ENCODE measurements at regions not wholly inside any gene's neighbourhood (a gene's known extent, or its start where the extent isn't known, plus 50 kb on each side); places are given as distances from the start of the nearest gene placed in this dataset.

DNA sequence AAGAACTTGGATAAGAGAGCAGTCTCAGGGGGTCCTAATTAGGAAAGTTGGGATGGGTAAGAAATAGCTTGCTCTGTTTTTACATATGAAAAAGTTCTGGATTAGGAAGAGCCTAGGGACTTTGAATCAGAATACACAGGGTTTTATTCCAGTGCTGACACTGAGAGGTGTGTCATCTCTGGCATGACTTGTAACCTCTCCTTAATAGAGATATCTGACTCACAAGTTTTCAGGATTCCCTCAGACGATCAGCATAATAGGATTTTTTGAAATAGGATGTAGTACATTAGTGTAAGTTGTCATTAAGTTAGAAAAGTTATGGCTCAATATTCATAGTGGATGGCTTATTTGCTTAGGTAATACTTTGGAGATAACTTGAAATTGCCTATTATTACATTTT, 555.2 kb upstream of the MIR17HG start:
- H3K9me3 ChIP-seq: no peaks in the 10 kb centered on the region
- no peaks in the 10 kb centered on the region for H3K36me3 ChIP-seq
- H3K4me3 ChIP-seq: no peak overlapping the region
- intact Hi-C loops (cut with DNase I): no loop called here
- no peak for DNase-seq
- no peaks in the 10 kb centered on the region for H3K4me1 ChIP-seq
- no peak for ATAC-seq
- H3K27me3 ChIP-seq (ENCODE audit: low read depth): no peaks in the 10 kb centered on the region
- no peak for TF ChIP-seq CTCF (IDR thresholded peaks at IDR 0.05)
- no peak overlapping the region for H3K27ac ChIP-seq

DNA sequence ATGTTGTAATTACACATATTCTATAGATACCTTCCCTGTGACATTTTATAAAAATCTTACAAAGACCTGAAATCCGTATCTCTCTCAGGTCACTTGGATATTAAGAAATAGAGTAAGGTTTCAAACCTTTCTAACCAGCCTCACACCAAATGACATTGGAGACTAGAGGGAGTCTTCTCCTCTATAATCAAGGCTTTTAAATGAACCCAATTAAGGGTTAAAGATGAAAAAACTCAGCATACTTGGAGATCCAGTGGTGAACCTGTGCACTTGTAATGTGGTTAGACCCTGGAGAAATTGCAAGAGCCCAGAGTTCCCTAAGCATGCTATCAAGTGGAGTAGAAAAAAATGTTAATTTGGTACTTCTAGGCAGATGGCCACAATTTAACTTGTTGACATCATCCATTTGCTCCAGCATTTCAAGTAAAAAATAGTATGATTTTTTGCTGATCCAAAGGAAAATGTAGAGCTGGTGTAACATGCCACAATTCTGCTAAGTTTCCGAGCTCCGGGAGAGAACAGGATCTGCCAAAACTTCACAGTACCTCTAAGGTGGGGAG, 554.1 kb upstream of the MIR17HG start:
- H3K36me3 ChIP-seq: no peaks in the 10 kb centered on the region
- ATAC-seq (no peak), DNase-seq (no peak)
- H3K4me3 ChIP-seq: no peak overlapping the region
- intact Hi-C loops (cut with DNase I): no loop called here
- no peak overlapping the region for H3K27ac ChIP-seq
- no peak for TF ChIP-seq CTCF (IDR thresholded peaks at IDR 0.05)
- no peaks in the 10 kb centered on the region for H3K4me1 ChIP-seq
- no peaks in the 10 kb centered on the region for H3K27me3 ChIP-seq (ENCODE audit: low read depth)
- no peaks in the 10 kb centered on the region for H3K9me3 ChIP-seq

DNA sequence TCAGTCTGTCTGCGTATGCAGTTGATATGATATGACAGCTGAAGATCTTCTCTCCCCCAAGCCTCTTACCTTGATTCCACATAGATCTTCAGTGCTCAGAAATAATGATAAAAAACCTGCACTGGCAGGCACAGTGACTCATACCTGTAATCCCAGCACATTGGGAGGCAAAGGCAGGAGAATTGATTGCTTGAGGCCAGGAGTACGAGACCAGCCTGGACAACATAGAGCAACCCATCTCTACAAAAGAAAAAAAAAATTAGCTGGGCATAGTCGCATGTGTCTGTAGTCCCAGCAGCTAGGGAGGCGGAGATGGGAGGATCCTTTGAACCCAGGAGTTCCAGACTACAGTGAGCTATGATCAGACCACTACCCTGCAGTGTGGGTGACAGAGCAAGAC, 551.0 kb upstream of the MIR17HG start:
- Histone ChIP-seq H3K4me3 (no peak overlapping the region), H3K27ac (no peak overlapping the region), H3K27me3 (ENCODE audit: low read depth) (no peaks in the 10 kb centered on the region), H3K36me3 (no peaks in the 10 kb centered on the region), H3K9me3 (no peaks in the 10 kb centered on the region), H3K4me1 (no peaks in the 10 kb centered on the region)
- ATAC-seq (no peak), DNase-seq (no peak)
- TF ChIP-seq CTCF (IDR thresholded peaks at IDR 0.05): no peak
- intact Hi-C loops (cut with DNase I): no loop called here

GRCh38 chr13:90797335-90797734, 550.2 kb upstream of the MIR17HG start:
- intact Hi-C loops (cut with DNase I): no loop called here
- no peak overlapping the region for H3K27ac ChIP-seq
- ATAC-seq (no peak), DNase-seq (no peak)
- no peak for TF ChIP-seq CTCF (IDR thresholded peaks at IDR 0.05)
- H3K4me3 ChIP-seq: no peak overlapping the region
- no peaks in the 10 kb centered on the region for H3K4me1 ChIP-seq
- H3K9me3 ChIP-seq: no peaks in the 10 kb centered on the region
- H3K27me3 ChIP-seq (ENCODE audit: low read depth): no peaks in the 10 kb centered on the region
- no peaks in the 10 kb centered on the region for H3K36me3 ChIP-seq

- no peak for DNase-seq
- TF ChIP-seq CTCF (IDR thresholded peaks at IDR 0.05): no peak
- Histone ChIP-seq H3K36me3 (no peaks in the 10 kb centered on the region), H3K27me3 (ENCODE audit: low read depth) (no peaks in the 10 kb centered on the region), H3K9me3 (no peaks in the 10 kb centered on the region), H3K27ac (no peak overlapping the region), H3K4me3 (no peak overlapping the region), H3K4me1 (no peaks in the 10 kb centered on the region)
- intact Hi-C loops (cut with DNase I): no loop called here
- ATAC-seq: no peak
These were observed 549.1 kb upstream of the MIR17HG start for GRCh38 chr13:90798381-90798780.

All from lower lobe of right lung (tissue), 2 donors.